HG03175 (cell line): ENCODE measurements at regions not wholly inside any gene's neighbourhood (a gene's known extent, or its start where the extent isn't known, plus 50 kb on each side); places are given as distances from the start of the nearest gene placed in this dataset.
"Not testable (repeated sequence)": the region's sequence is repeated elsewhere in the genome, so short reads cannot be mapped to it uniquely, and the experiment has no call there.

Source experiments
- ATAC-seq: cut with Tn5 transposase; IDR thresholded peaks from one replicate; pipeline ENCODE4 v1.9.1; 2021; ENCODE audit warnings: mild to moderate bottlenecking, moderate library complexity; ENCODE audit not compliant: unreplicated experiment

- ATAC-seq, result no peak
Measured at GRCh38 chr17:33560165-33560564, 267.1 kb upstream of the ASIC2 start.

DNA sequence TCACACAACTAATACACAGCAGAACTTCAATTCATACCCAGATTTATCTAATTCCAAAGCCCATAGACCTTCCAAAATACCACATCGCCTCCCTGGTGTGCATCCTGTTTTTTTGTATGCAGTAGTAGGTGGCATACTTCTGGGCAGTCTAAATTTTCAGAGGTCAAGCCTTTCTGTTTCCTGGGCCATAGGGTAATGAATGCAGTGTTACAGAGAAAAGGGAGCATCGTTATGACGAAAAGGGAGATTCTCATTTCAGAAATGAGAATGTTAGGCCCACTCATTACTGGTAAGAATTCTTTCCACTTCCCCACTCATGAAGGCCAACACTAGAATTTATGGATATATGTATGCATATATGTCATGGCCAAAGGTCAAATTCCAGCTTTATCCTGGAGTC lies 267.8 kb upstream of the ASIC2 start:
- no peak for ATAC-seq

GRCh38 chr17:33561569-33562334 lies 268.7 kb upstream of the ASIC2 start:
- ATAC-seq, result no peak

DNA sequence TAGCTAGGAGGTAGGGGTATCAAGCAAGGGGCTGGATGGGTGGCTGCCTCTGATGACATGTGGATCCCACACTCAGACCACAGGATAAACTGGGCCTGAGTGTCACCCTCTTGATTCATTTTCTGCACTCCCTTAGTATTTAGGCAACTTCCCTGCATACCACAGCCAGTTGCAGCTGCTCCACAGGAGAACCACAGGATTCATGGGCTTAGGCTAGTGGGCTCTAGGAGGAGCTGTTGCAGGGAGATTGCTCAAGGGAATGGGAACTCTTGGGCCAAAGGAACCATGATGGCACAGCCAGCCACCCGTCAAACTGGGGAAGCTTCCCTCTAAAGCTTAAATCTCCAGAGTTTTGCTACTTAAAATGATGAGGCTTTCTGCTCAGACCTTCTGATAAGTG lies 269.7 kb upstream of the ASIC2 start:
- ATAC-seq, result no peak

DNA sequence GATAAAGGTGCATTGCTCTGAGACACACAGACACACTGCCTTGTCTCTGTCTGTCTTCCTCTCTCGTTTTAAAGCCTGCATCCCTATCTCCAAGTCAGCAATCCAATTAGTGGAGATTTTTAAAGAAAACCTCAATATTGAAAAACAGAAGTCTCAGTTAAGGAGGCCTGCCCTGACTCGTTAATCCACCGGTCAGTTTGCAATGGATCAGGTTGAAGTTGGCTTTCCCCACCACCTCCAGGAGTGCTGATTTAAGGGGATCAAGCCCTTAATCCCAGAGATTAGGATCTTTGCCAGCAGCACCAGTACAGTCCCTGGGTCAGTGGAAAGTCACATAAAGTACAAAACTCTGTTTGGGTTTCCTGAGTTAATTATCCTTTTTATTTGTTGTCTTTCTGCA lies 271.1 kb upstream of the ASIC2 start:
- no peak for ATAC-seq

GRCh38 chr17:33567223-33567622 lies 274.1 kb upstream of the ASIC2 start:
- ATAC-seq, result no peak

- no peak for ATAC-seq
Measured at GRCh38 chr17:33572615-33573014, 279.5 kb upstream of the ASIC2 start.

DNA sequence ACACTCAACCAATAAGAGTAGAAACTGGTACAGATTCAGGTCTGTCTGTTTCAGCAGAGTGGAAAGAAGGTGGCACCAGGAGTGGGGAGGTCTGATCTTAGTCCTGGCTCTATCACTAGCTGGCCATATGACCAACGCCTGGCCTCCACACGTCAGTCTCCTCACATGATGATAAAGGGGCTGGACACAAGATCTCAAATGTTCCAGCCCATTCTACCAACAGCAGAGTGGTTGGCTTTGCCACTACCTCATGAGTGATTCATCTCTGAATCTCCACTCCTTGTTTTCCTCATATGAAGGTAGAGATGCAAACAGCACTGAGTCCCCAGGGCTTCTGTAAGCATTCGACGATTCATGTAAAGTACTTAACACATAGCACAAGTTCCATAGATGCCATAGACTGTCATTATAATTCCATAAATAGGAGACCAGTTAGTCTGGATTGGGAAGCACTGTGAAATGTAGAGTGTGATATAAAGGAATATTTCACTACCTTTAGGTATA lies 281.9 kb upstream of the ASIC2 start:
- no peak for ATAC-seq

- ATAC-seq, result not testable (repeated sequence)
Measured at GRCh38 chr17:33579740-33580139, 286.6 kb upstream of the ASIC2 start.

DNA sequence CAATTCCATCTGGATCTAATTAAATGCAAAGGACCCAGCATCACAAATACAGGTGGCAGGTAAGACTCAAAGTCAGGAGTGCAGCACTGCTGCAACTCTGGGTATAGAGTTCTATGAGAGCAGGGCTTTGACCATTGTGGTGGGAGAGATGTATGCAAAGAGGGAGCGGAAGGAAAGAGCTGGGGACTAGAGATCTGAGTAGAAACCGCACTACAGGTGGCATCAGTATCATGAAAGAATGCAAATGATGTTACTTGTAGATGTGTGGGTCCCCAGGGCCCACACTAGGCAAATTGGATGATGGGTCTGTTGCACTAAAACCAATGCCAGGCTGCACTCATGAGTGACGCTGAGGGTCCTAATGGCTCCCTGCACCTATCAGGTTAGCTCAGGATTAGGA lies 287.1 kb upstream of the ASIC2 start:
- no peak for ATAC-seq

GRCh38 chr17:33582661-33583060 lies 289.6 kb upstream of the ASIC2 start:
- no peak for ATAC-seq

GRCh38 chr17:33583518-33584417 lies 290.7 kb upstream of the ASIC2 start:
- ATAC-seq, result no peak

GRCh38 chr17:33593991-33594390 lies 300.9 kb upstream of the ASIC2 start:
- no peak for ATAC-seq

- ATAC-seq, result no peak
Measured at GRCh38 chr17:33595828-33596227, 302.7 kb upstream of the ASIC2 start.

DNA sequence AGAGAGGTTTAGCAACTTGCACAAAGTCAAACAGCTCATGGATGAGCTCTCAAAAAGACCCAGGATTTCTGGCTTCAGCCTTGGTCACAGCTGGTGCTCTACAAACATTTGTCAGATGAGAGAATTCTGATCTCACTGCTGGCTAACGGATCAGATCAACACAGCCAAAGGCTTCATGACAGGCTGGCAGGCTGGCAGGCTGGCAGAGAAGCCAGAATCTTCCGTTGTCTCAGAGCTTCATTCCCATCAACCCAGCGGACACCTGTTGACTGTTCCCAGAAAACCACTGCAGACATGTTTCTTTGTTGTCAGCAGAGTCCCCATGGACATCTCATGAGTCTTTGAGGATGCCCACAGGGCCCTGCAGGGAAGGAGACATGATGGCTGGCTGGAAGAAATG lies 303.8 kb upstream of the ASIC2 start:
- ATAC-seq, result no peak

DNA sequence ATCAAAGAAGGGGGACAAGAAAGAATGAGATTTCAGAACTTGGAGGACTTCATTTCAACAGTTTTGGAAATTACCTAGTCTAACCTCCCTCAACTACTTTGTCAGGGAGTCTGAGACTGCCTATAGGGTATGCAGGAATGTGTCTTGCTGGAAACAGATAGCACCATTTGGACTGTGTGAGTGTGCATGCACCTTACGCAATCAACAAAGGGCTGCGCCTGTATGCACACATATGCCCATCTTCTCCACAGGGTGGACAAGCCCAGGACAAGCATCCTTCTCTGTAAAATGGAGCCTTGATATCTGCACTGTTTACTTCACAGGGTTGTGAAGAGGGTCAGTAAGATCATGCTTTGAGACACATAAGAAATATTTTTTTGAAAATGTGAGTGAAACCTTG lies 305.7 kb upstream of the ASIC2 start:
- no peak for ATAC-seq

GRCh38 chr17:33602981-33603380 lies 309.9 kb upstream of the ASIC2 start:
- no peak for ATAC-seq

- ATAC-seq, result no peak
Measured at GRCh38 chr17:33603789-33604188, 310.7 kb upstream of the ASIC2 start.

- no peak for ATAC-seq
Measured at GRCh38 chr17:33611532-33611931, 318.4 kb upstream of the ASIC2 start.

DNA sequence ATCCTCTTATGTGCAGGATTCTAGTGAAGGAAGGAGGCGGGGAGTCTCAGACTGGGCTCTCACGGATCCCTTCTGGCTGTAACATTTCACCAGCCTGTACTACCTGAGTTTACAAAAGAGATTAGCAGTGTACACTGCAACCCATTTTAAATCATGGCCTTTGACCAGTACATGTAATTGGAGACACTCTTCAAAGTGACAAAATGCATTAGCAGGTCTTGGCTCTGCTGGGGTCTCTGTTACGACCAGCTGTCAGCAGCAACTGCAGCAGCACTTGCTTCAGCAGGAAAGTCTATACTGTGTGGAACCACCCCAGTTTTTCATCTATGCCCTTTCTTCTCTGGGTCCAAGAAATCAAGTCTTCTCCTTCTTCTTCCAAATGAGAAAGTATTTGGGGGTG lies 322.8 kb upstream of the ASIC2 start:
- no peak for ATAC-seq

GRCh38 chr17:33623841-33624240 lies 330.7 kb upstream of the ASIC2 start:
- no peak for ATAC-seq
